HG03432 (cell line): ENCODE measurements at regions not wholly inside any gene's neighbourhood (a gene's known extent, or its start where the extent isn't known, plus 50 kb on each side); places are given as distances from the start of the nearest gene placed in this dataset.
A peak's percentile ranks its signal among the peaks of the same experiment; 100 is the strongest.
"Not testable (repeated sequence)": the region's sequence is repeated elsewhere in the genome, so short reads cannot be mapped to it uniquely, and the experiment has no call there.

ENCODE experiments used
- ATAC-seq: cut with Tn5 transposase; IDR thresholded peaks from one replicate; pipeline ENCODE4 v1.9.1; 2021; ENCODE audit warnings: mild to moderate bottlenecking, moderate library complexity; ENCODE audit not compliant: unreplicated experiment

GRCh38 chr5:13248253-13248652 lies 696.2 kb downstream of the DNAH5 start:
- ATAC-seq, result no peak

- ATAC-seq, result no peak
Observed at GRCh38 chr5:13246053-13246452, 698.4 kb downstream of the DNAH5 start.

- ATAC-seq, result no peak
Observed at GRCh38 chr5:13244151-13244550, 700.3 kb downstream of the DNAH5 start.

GRCh38 chr5:13227513-13227912 lies 717.0 kb downstream of the DNAH5 start:
- ATAC-seq, result no peak

- peak; percentile 56 for ATAC-seq
Observed at GRCh38 chr5:13218518-13218917, 726.0 kb downstream of the DNAH5 start.

- no peak for ATAC-seq
Observed at GRCh38 chr5:13217636-13218035, 726.9 kb downstream of the DNAH5 start.

- ATAC-seq, result no peak
Observed at GRCh38 chr5:13215806-13216205, 728.7 kb downstream of the DNAH5 start.

GRCh38 chr5:13215370-13215769 lies 729.1 kb downstream of the DNAH5 start:
- ATAC-seq, result no peak

- ATAC-seq, result no peak
Observed at GRCh38 chr5:13214182-13214581, 730.3 kb downstream of the DNAH5 start.

GRCh38 chr5:13212886-13213285 lies 731.6 kb downstream of the DNAH5 start:
- ATAC-seq, result no peak

GRCh38 chr5:13211064-13211463 lies 733.4 kb downstream of the DNAH5 start:
- no peak for ATAC-seq

- ATAC-seq, result no peak
Observed at GRCh38 chr5:13207112-13207511, 737.4 kb downstream of the DNAH5 start.

GRCh38 chr5:13201022-13201421 lies 743.5 kb downstream of the DNAH5 start:
- no peak for ATAC-seq

GRCh38 chr5:13198226-13198625 lies 746.3 kb downstream of the DNAH5 start:
- not testable (repeated sequence) for ATAC-seq

GRCh38 chr5:13189532-13189931 lies 755.0 kb downstream of the DNAH5 start:
- no peak for ATAC-seq

GRCh38 chr5:13188371-13188770 lies 756.1 kb downstream of the DNAH5 start:
- ATAC-seq, result no peak

GRCh38 chr5:13187186-13187585 lies 757.3 kb downstream of the DNAH5 start:
- no peak for ATAC-seq

GRCh38 chr5:13186177-13186576 lies 758.3 kb downstream of the DNAH5 start:
- no peak for ATAC-seq

- no peak for ATAC-seq
Observed at GRCh38 chr5:13179407-13180087, 764.9 kb downstream of the DNAH5 start.

GRCh38 chr5:13143630-13144029 lies 800.9 kb downstream of the DNAH5 start:
- ATAC-seq, result no peak

GRCh38 chr5:13143214-13143613 lies 801.3 kb downstream of the DNAH5 start:
- no peak for ATAC-seq

GRCh38 chr5:13133951-13134350 lies 810.5 kb downstream of the DNAH5 start:
- ATAC-seq, result no peak

GRCh38 chr5:13115476-13115875 lies 829.0 kb downstream of the DNAH5 start:
- no peak for ATAC-seq
